ENCODE measurements at regions not wholly inside any gene's neighbourhood (a gene's known extent, or its start where the extent isn't known, plus 50 kb on each side); places are given as distances from the start of the nearest gene placed in this dataset.

- no peaks in the 10 kb centered on the region for H3K4me1 ChIP-seq (ENCODE audit: control insufficient read depth, insufficient read depth, low read depth, low read length)
- no peak overlapping the region for H4K91ac ChIP-seq (ENCODE audit: low read length)
- H3K4me3 ChIP-seq (ENCODE audit: insufficient read depth in 1 of 2, low read depth in 1 of 2, low read length in 2 of 2) = no peak overlapping the region
- no peak overlapping the region for H3K27ac ChIP-seq (ENCODE audit: low read length, poor library complexity, severe bottlenecking)
- no peak overlapping the region for H2BK120ac ChIP-seq (ENCODE audit: low read depth, low read length)
- no peak overlapping the region for H3K9ac ChIP-seq (ENCODE audit: low read length)
- no peaks in the 10 kb centered on the region for H3K79me1 ChIP-seq (replicated peaks; ENCODE audit: low read length, poor library complexity, severe bottlenecking)
- no peak overlapping the region for H4K8ac ChIP-seq (ENCODE audit: low read length)
- no peak overlapping the region for H2BK5ac ChIP-seq (ENCODE audit: low read depth, low read length, poor library complexity, severe bottlenecking)
- H3K27me3 ChIP-seq (ENCODE audit: control insufficient read depth in 1 of 2, insufficient read depth in 1 of 2, low read length in 2 of 2) = no peaks in the 10 kb centered on the region
- no peak overlapping the region for H2BK12ac ChIP-seq (ENCODE audit: low read length in 2 of 2)
- H2BK15ac ChIP-seq (ENCODE audit: low read depth, poor library complexity, severe bottlenecking) = no peak overlapping the region
- no peak overlapping the region for H3K4ac ChIP-seq (ENCODE audit: low read depth in 1 of 2, low read length in 2 of 2)
- H3K18ac ChIP-seq (ENCODE audit: low read depth in 1 of 2, low read length in 2 of 2) = no peak overlapping the region
- no peak overlapping the region for H3K23ac ChIP-seq (ENCODE audit: low read length in 2 of 2)
- no peaks in the 10 kb centered on the region for H3K9me3 ChIP-seq (ENCODE audit: control insufficient read depth, low read length)
- 86% methylated on average over 2 of the region's 2 CpGs for WGBS
- no peak overlapping the region for H3K4me2 ChIP-seq (ENCODE audit: low read length, poor library complexity, severe bottlenecking)
- no peak overlapping the region for H2AFZ ChIP-seq (ENCODE audit: low read depth, low read length)
- no peak overlapping the region for H3K14ac ChIP-seq (ENCODE audit: low read length in 2 of 2)
- H3K36me3 ChIP-seq (ENCODE audit: control insufficient read depth in 1 of 2, insufficient read depth in 2 of 2, low read depth in 1 of 2, low read length in 2 of 2) = no peaks in the 10 kb centered on the region
- DNase-seq = no peak
- H2AK5ac ChIP-seq (ENCODE audit: low read length, severe bottlenecking) = no peak overlapping the region
Observed at GRCh38 chr3:117479095-117479494, 769.5 kb downstream of the TUSC7 start.

- Histone ChIP-seq H3K4ac (ENCODE audit: low read depth in 1 of 2, low read length in 2 of 2) (no peak overlapping the region), H3K36me3 (ENCODE audit: control insufficient read depth in 1 of 2, insufficient read depth in 2 of 2, low read depth in 1 of 2, low read length in 2 of 2) (no peaks in the 10 kb centered on the region), H3K18ac (ENCODE audit: low read depth in 1 of 2, low read length in 2 of 2) (no peak overlapping the region), H3K9ac (ENCODE audit: low read length) (no peak overlapping the region), H3K79me1 (replicated peaks; ENCODE audit: low read length, poor library complexity, severe bottlenecking) (no peaks in the 10 kb centered on the region), H3K27ac (ENCODE audit: low read length, poor library complexity, severe bottlenecking) (no peak overlapping the region), H2BK120ac (ENCODE audit: low read depth, low read length) (no peak overlapping the region), H3K27me3 (ENCODE audit: control insufficient read depth in 1 of 2, insufficient read depth in 1 of 2, low read length in 2 of 2) (no peaks in the 10 kb centered on the region), H2BK5ac (ENCODE audit: low read depth, low read length, poor library complexity, severe bottlenecking) (no peak overlapping the region), H3K4me2 (ENCODE audit: low read length, poor library complexity, severe bottlenecking) (no peak overlapping the region), H3K23ac (ENCODE audit: low read length in 2 of 2) (no peak overlapping the region), H3K14ac (ENCODE audit: low read length in 2 of 2) (no peak overlapping the region), H3K4me1 (ENCODE audit: control insufficient read depth, insufficient read depth, low read depth, low read length) (no peaks in the 10 kb centered on the region), H2AFZ (ENCODE audit: low read depth, low read length) (no peak overlapping the region), H3K9me3 (ENCODE audit: control insufficient read depth, low read length) (no peaks in the 10 kb centered on the region), H2BK12ac (ENCODE audit: low read length in 2 of 2) (no peak overlapping the region), H3K4me3 (ENCODE audit: insufficient read depth in 1 of 2, low read depth in 1 of 2, low read length in 2 of 2) (no peak overlapping the region), H4K91ac (ENCODE audit: low read length) (peak overlapping the region; percentile 61), H2BK15ac (ENCODE audit: low read depth, poor library complexity, severe bottlenecking) (no peak overlapping the region), H2AK5ac (ENCODE audit: low read length, severe bottlenecking) (no peak overlapping the region), H4K8ac (ENCODE audit: low read length) (no peak overlapping the region)
- DNase-seq = no peak
- 82% methylated on average over 3 of the region's 3 CpGs for WGBS
Observed at GRCh38 chr3:117480525-117480924, 770.9 kb downstream of the TUSC7 start.

GRCh38 chr3:117480972-117481371 is 771.4 kb downstream of the TUSC7 start:
- H3K23ac ChIP-seq (ENCODE audit: low read length in 2 of 2) = no peak overlapping the region
- no peak overlapping the region for H3K4me2 ChIP-seq (ENCODE audit: low read length, poor library complexity, severe bottlenecking)
- H3K79me1 ChIP-seq (replicated peaks; ENCODE audit: low read length, poor library complexity, severe bottlenecking) = no peaks in the 10 kb centered on the region
- H2AFZ ChIP-seq (ENCODE audit: low read depth, low read length) = no peak overlapping the region
- H3K18ac ChIP-seq (ENCODE audit: low read depth in 1 of 2, low read length in 2 of 2) = no peak overlapping the region
- H4K8ac ChIP-seq (ENCODE audit: low read length) = no peak overlapping the region
- H2BK5ac ChIP-seq (ENCODE audit: low read depth, low read length, poor library complexity, severe bottlenecking) = no peak overlapping the region
- no peaks in the 10 kb centered on the region for H3K4me1 ChIP-seq (ENCODE audit: control insufficient read depth, insufficient read depth, low read depth, low read length)
- WGBS = 89% methylated on average over 1 of the region's 1 CpG
- no peak overlapping the region for H3K9ac ChIP-seq (ENCODE audit: low read length)
- no peak overlapping the region for H2AK5ac ChIP-seq (ENCODE audit: low read length, severe bottlenecking)
- no peak overlapping the region for H3K4ac ChIP-seq (ENCODE audit: low read depth in 1 of 2, low read length in 2 of 2)
- no peaks in the 10 kb centered on the region for H3K27me3 ChIP-seq (ENCODE audit: control insufficient read depth in 1 of 2, insufficient read depth in 1 of 2, low read length in 2 of 2)
- no peak overlapping the region for H4K91ac ChIP-seq (ENCODE audit: low read length)
- no peak overlapping the region for H2BK120ac ChIP-seq (ENCODE audit: low read depth, low read length)
- H3K9me3 ChIP-seq (ENCODE audit: control insufficient read depth, low read length) = no peaks in the 10 kb centered on the region
- H3K36me3 ChIP-seq (ENCODE audit: control insufficient read depth in 1 of 2, insufficient read depth in 2 of 2, low read depth in 1 of 2, low read length in 2 of 2) = no peaks in the 10 kb centered on the region
- H3K14ac ChIP-seq (ENCODE audit: low read length in 2 of 2) = no peak overlapping the region
- no peak overlapping the region for H3K4me3 ChIP-seq (ENCODE audit: insufficient read depth in 1 of 2, low read depth in 1 of 2, low read length in 2 of 2)
- no peak overlapping the region for H2BK12ac ChIP-seq (ENCODE audit: low read length in 2 of 2)
- no peak overlapping the region for H3K27ac ChIP-seq (ENCODE audit: low read length, poor library complexity, severe bottlenecking)
- no peak for DNase-seq
- H2BK15ac ChIP-seq (ENCODE audit: low read depth, poor library complexity, severe bottlenecking) = no peak overlapping the region

- no peak overlapping the region for H3K27ac ChIP-seq (ENCODE audit: low read length, poor library complexity, severe bottlenecking)
- H2AFZ ChIP-seq (ENCODE audit: low read depth, low read length) = no peak overlapping the region
Observed at GRCh38 chr3:117483839-117484238, 774.3 kb downstream of the TUSC7 start.

More at GRCh38 chr3:117483839-117484238, 774.3 kb downstream of the TUSC7 start:
- H3K4me3 ChIP-seq (ENCODE audit: insufficient read depth in 1 of 2, low read depth in 1 of 2, low read length in 2 of 2) = no peak overlapping the region
- H2BK5ac ChIP-seq (ENCODE audit: low read depth, low read length, poor library complexity, severe bottlenecking) = no peak overlapping the region
- no peak overlapping the region for H3K4ac ChIP-seq (ENCODE audit: low read depth in 1 of 2, low read length in 2 of 2)
- no peak overlapping the region for H3K14ac ChIP-seq (ENCODE audit: low read length in 2 of 2)
- H3K9me3 ChIP-seq (ENCODE audit: control insufficient read depth, low read length) = no peaks in the 10 kb centered on the region
- H4K8ac ChIP-seq (ENCODE audit: low read length) = no peak overlapping the region
- H2BK120ac ChIP-seq (ENCODE audit: low read depth, low read length) = no peak overlapping the region
- no peak overlapping the region for H2BK15ac ChIP-seq (ENCODE audit: low read depth, poor library complexity, severe bottlenecking)
- no peak overlapping the region for H2BK12ac ChIP-seq (ENCODE audit: low read length in 2 of 2)
- whole genome bisulfite sequencing = 90% methylated on average over 4 of the region's 4 CpGs
- no peaks in the 10 kb centered on the region for H3K27me3 ChIP-seq (ENCODE audit: control insufficient read depth in 1 of 2, insufficient read depth in 1 of 2, low read length in 2 of 2)
- no peaks in the 10 kb centered on the region for H3K79me1 ChIP-seq (replicated peaks; ENCODE audit: low read length, poor library complexity, severe bottlenecking)
- H4K91ac ChIP-seq (ENCODE audit: low read length) = no peak overlapping the region
- H3K4me1 ChIP-seq (ENCODE audit: control insufficient read depth, insufficient read depth, low read depth, low read length) = no peaks in the 10 kb centered on the region
- H3K36me3 ChIP-seq (ENCODE audit: control insufficient read depth in 1 of 2, insufficient read depth in 2 of 2, low read depth in 1 of 2, low read length in 2 of 2) = no peaks in the 10 kb centered on the region
- no peak overlapping the region for H3K4me2 ChIP-seq (ENCODE audit: low read length, poor library complexity, severe bottlenecking)
- H3K9ac ChIP-seq (ENCODE audit: low read length) = no peak overlapping the region
- H3K23ac ChIP-seq (ENCODE audit: low read length in 2 of 2) = no peak overlapping the region
- no peak for DNase-seq
- H2AK5ac ChIP-seq (ENCODE audit: low read length, severe bottlenecking) = no peak overlapping the region
- no peak overlapping the region for H3K18ac ChIP-seq (ENCODE audit: low read depth in 1 of 2, low read length in 2 of 2)

All from mesenchymal stem cell (in vitro differentiated cells and primary cell).